Hepatocyte (in vitro differentiated cells): ENCODE measurements at regions not wholly inside any gene's neighbourhood (a gene's known extent, or its start where the extent isn't known, plus 50 kb on each side); places are given as distances from the start of the nearest gene placed in this dataset.

ENCODE experiments used
- CTCF ChIP-seq: fragments of 200-600 bp; sonication (generic); IDR thresholded peaks from 2 replicates; pipeline ENCODE4 v1.5.1; 2016; ENCODE audit warnings: antibody characterized with exemption, mild to moderate bottlenecking; ENCODE audit not compliant: poor library complexity
- EZH2 ChIP-seq: fragments of 200-600 bp; sonication (generic); IDR thresholded peaks from 2 replicates; pipeline ENCODE4 v1.6.1; 2016; ENCODE audit warnings: antibody characterized with exemption, mild to moderate bottlenecking, borderline replicate concordance

GRCh38 chr7:89770161-89770560 is 384.1 kb upstream of the STEAP1 start:
- TF ChIP-seq EZH2, result no peak
- TF ChIP-seq CTCF, result no peak
